SK-N-SH (cell line): ENCODE measurements at regions not wholly inside any gene's neighbourhood (a gene's known extent, or its start where the extent isn't known, plus 50 kb on each side); places are given as distances from the start of the nearest gene placed in this dataset.

ENCODE experiments used
- EP300 ChIP-seq, 2 experiments: IDR thresholded peaks; 2 replicates each; pipeline versions ENCODE4 v1.4.0 to v1.6.1; 2012; ENCODE audit warnings: borderline replicate concordance in 1 of 2, low read depth in 1 of 2, low read length in 1 of 2
- FOXM1 ChIP-seq: IDR thresholded peaks from 2 replicates; pipeline ENCODE4 v1.4.0; 2012; ENCODE audit warnings: low read depth, mild to moderate bottlenecking
- GABPA ChIP-seq: IDR thresholded peaks from 2 replicates; pipeline ENCODE4 v1.4.0; 2012; ENCODE audit warnings: low read depth, mild to moderate bottlenecking
- NFIC ChIP-seq: IDR thresholded peaks from 2 replicates; pipeline ENCODE4 v1.4.0; 2012; ENCODE audit warnings: borderline replicate concordance
- POLR2AphosphoS5 ChIP-seq: IDR thresholded peaks from 2 replicates; pipeline ENCODE4 v1.6.1; 2012; ENCODE audit warnings: low read depth, low read length
- SIN3A ChIP-seq: IDR thresholded peaks from 2 replicates; pipeline ENCODE4 v1.6.1; 2012; ENCODE audit warnings: low read depth, mild to moderate bottlenecking, low read length, moderate library complexity, borderline replicate concordance
- YY1 ChIP-seq: IDR thresholded peaks from 2 replicates; pipeline ENCODE4 v1.4.0; 2012; ENCODE audit warnings: low read depth, mild to moderate bottlenecking
- TF ChIP-seq, protein P1 (sequence below): fragments of 200-600 bp; sonication (generic); IDR thresholded peaks from 2 replicates; pipeline ENCODE4 v1.6.1; 2017; ENCODE audit warnings: antibody characterized with exemption, mild to moderate bottlenecking, moderate library complexity

DNA sequence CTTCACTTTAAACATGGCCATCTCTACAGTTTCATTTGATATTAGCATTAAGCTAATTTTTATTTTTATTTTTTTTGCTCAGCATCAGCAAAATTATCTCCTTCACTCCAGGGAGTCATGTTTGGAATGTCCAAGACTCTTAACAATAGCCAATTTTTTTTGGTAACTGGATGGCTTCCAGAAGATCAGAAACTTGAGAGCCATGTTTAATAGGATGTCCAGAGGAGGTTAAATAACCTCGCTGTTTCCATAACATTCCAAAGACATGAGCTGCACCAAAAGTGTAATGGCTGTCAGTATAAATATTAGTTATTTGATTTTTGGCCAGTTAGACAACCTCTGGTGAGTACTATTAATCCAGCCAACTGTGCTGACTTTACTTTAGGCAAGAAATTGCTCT, 80.7 kb downstream of the DNTTIP2 start:
- TF ChIP-seq FOXM1 = peak; percentile 82; the same call in 1 of the 2 replicates
- TF ChIP-seq NFIC = peak; percentile 97
- TF ChIP-seq, protein P1, sequence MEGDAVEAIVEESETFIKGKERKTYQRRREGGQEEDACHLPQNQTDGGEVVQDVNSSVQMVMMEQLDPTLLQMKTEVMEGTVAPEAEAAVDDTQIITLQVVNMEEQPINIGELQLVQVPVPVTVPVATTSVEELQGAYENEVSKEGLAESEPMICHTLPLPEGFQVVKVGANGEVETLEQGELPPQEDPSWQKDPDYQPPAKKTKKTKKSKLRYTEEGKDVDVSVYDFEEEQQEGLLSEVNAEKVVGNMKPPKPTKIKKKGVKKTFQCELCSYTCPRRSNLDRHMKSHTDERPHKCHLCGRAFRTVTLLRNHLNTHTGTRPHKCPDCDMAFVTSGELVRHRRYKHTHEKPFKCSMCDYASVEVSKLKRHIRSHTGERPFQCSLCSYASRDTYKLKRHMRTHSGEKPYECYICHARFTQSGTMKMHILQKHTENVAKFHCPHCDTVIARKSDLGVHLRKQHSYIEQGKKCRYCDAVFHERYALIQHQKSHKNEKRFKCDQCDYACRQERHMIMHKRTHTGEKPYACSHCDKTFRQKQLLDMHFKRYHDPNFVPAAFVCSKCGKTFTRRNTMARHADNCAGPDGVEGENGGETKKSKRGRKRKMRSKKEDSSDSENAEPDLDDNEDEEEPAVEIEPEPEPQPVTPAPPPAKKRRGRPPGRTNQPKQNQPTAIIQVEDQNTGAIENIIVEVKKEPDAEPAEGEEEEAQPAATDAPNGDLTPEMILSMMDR = no peak
- peak; percentile 69; the same call in 1 of the 2 replicates for TF ChIP-seq POLR2AphosphoS5
- no peak for TF ChIP-seq GABPA
- peak; percentile 67; the same call in 1 of the 2 replicates for TF ChIP-seq SIN3A
- TF ChIP-seq EP300 (IDR thresholded peaks at IDR 0.05; ENCODE audit: borderline replicate concordance in 1 of 2, low read depth in 1 of 2, low read length in 1 of 2) = peak; percentile 9 to 96; a peak in 2 of 4 replicates
- peak; percentile 80 for TF ChIP-seq YY1
